ENCODE measurements at regions not wholly inside any gene's neighbourhood (a gene's known extent, or its start where the extent isn't known, plus 50 kb on each side); places are given as distances from the start of the nearest gene placed in this dataset.

DNA sequence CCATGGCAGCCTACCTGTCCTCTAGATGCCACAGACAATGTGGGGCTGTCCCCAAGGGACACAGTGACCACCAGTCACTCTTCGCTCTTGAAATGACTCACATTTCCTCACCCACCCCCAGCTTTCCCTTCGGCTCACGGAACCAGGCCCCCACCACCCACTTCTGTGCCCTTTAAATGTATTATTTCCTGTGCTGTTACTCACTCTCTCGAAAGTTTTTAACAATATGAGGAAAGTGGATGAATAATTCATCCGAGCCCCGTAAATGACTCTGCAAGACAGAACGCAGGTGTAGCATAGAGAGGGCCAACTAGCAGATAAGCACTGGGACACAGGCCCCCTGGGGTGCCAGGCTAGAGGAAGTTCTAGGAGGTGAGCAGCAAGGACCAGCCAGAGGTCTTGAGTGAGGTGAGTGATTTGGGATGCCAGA lies 179.5 kb upstream of the TBL1X start:
- H3K9me2 ChIP-seq (ENCODE audit: low read depth, low read length), result no peaks in the 10 kb centered on the region
- H3F3A ChIP-seq (ENCODE audit: insufficient read depth, low read length), result no peaks in the 10 kb centered on the region
- H3K79me2 ChIP-seq (ENCODE audit: insufficient read depth, low read length), result no peaks in the 10 kb centered on the region
- H4K20me1 ChIP-seq (ENCODE audit: insufficient read depth, low read length), result no peaks in the 10 kb centered on the region
- H3K27ac ChIP-seq (ENCODE audit: low read depth, low read length, poor library complexity, severe bottlenecking), result no peak overlapping the region
- no peak overlapping the region for H3K4me2 ChIP-seq (ENCODE audit: low read length)
- no peaks in the 10 kb centered on the region for H3K27me3 ChIP-seq (ENCODE audit: insufficient read depth, low read length)
- H3K4me3 ChIP-seq (ENCODE audit: low read depth, low read length, poor library complexity, severe bottlenecking), result no peak overlapping the region
- H3K4me1 ChIP-seq (ENCODE audit: insufficient read depth, low read length, severe bottlenecking), result no peaks in the 10 kb centered on the region
- H3K9ac ChIP-seq (ENCODE audit: low read length), result no peak overlapping the region
- no peak overlapping the region for H2AFZ ChIP-seq (ENCODE audit: low read length)
- TF ChIP-seq, protein P1, sequence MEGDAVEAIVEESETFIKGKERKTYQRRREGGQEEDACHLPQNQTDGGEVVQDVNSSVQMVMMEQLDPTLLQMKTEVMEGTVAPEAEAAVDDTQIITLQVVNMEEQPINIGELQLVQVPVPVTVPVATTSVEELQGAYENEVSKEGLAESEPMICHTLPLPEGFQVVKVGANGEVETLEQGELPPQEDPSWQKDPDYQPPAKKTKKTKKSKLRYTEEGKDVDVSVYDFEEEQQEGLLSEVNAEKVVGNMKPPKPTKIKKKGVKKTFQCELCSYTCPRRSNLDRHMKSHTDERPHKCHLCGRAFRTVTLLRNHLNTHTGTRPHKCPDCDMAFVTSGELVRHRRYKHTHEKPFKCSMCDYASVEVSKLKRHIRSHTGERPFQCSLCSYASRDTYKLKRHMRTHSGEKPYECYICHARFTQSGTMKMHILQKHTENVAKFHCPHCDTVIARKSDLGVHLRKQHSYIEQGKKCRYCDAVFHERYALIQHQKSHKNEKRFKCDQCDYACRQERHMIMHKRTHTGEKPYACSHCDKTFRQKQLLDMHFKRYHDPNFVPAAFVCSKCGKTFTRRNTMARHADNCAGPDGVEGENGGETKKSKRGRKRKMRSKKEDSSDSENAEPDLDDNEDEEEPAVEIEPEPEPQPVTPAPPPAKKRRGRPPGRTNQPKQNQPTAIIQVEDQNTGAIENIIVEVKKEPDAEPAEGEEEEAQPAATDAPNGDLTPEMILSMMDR (IDR thresholded peaks at IDR 0.05; ENCODE audit: low read length), result no peak
- TF ChIP-seq EZH2 (IDR thresholded peaks at IDR 0.05; ENCODE audit: borderline replicate concordance, low read length), result no peak
- no peaks in the 10 kb centered on the region; the same call in 1 of the 2 replicates for H3K36me3 ChIP-seq (ENCODE audit: insufficient read depth, low read length)
- no peaks in the 10 kb centered on the region for H3K9me3 ChIP-seq (ENCODE audit: low read length)

DNA sequence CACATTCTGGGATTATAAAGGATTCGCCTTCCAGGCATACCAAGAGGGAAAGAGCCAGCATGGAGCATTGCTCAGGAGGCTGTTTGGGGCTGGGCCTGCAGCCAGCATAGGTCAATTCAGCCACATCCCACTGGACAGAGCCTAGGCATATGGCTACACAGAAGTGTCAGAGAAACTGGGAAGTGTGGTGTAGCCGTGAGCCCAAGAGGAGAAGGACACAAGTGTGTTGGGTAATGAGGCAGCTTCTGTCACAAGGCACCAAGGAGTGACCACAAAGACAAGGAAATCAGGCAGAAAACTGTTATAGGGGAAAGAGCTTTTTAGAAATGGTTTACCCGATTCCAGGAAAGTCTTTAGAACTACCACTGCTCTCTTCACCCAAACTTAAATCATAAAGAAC lies 178.6 kb upstream of the TBL1X start:
- Histone ChIP-seq H4K20me1 (ENCODE audit: insufficient read depth, low read length) (no peaks in the 10 kb centered on the region), H3K4me1 (ENCODE audit: insufficient read depth, low read length, severe bottlenecking) (no peaks in the 10 kb centered on the region), H3K27me3 (ENCODE audit: insufficient read depth, low read length) (no peaks in the 10 kb centered on the region), H3K9me2 (ENCODE audit: low read depth, low read length) (no peaks in the 10 kb centered on the region), H3K27ac (ENCODE audit: low read depth, low read length, poor library complexity, severe bottlenecking) (no peak overlapping the region), H2AFZ (ENCODE audit: low read length) (no peak overlapping the region), H3K9ac (ENCODE audit: low read length) (no peak overlapping the region), H3K36me3 (ENCODE audit: insufficient read depth, low read length) (no peaks in the 10 kb centered on the region; the same call in 1 of the 2 replicates), H3F3A (ENCODE audit: insufficient read depth, low read length) (no peaks in the 10 kb centered on the region), H3K79me2 (ENCODE audit: insufficient read depth, low read length) (no peaks in the 10 kb centered on the region), H3K4me2 (ENCODE audit: low read length) (no peak overlapping the region), H3K4me3 (ENCODE audit: low read depth, low read length, poor library complexity, severe bottlenecking) (no peak overlapping the region), H3K9me3 (ENCODE audit: low read length) (no peaks in the 10 kb centered on the region)
- TF ChIP-seq EZH2 (IDR thresholded peaks at IDR 0.05; ENCODE audit: borderline replicate concordance, low read length), result no peak
- TF ChIP-seq, protein P1 (IDR thresholded peaks at IDR 0.05; ENCODE audit: low read length), result no peak

DNA sequence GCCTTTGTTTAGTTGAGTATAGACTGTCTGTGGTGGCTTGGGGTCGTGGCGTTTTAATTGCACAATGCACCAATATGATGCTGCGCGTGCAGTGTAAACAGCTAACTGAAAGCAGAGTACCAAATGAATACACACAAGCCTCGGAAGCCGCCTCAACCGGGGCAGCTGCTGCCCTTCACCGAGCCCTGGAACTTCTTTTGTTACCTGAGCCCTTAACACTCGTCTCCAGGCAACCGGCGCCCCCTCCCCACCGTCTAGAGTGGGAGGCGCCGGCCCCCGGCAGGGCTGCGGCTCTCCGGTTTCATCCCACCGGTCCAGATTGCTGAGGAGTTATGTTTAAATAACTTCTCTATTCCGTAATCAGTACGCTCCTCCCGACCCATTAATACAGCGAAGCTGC lies 173.2 kb upstream of the TBL1X start:
- no peaks in the 10 kb centered on the region for H3K9me3 ChIP-seq (ENCODE audit: low read length)
- no peaks in the 10 kb centered on the region for H3K9me2 ChIP-seq (ENCODE audit: low read depth, low read length)
- TF ChIP-seq, protein P1 (IDR thresholded peaks at IDR 0.05; ENCODE audit: low read length), result no peak
- TF ChIP-seq EZH2 (IDR thresholded peaks at IDR 0.05; ENCODE audit: borderline replicate concordance, low read length), result no peak
- H3K27me3 ChIP-seq (ENCODE audit: insufficient read depth, low read length), result no peaks in the 10 kb centered on the region
- H3K9ac ChIP-seq (ENCODE audit: low read length), result no peak overlapping the region
- H3K4me2 ChIP-seq (ENCODE audit: low read length), result no peak overlapping the region
- H3K4me3 ChIP-seq (ENCODE audit: low read depth, low read length, poor library complexity, severe bottlenecking), result no peak overlapping the region
- no peak overlapping the region for H3K27ac ChIP-seq (ENCODE audit: low read depth, low read length, poor library complexity, severe bottlenecking)
- no peaks in the 10 kb centered on the region for H3K79me2 ChIP-seq (ENCODE audit: insufficient read depth, low read length)
- no peaks in the 10 kb centered on the region for H3F3A ChIP-seq (ENCODE audit: insufficient read depth, low read length)
- no peaks in the 10 kb centered on the region for H4K20me1 ChIP-seq (ENCODE audit: insufficient read depth, low read length)
- no peaks in the 10 kb centered on the region for H3K4me1 ChIP-seq (ENCODE audit: insufficient read depth, low read length, severe bottlenecking)
- H2AFZ ChIP-seq (ENCODE audit: low read length), result no peak overlapping the region
- H3K36me3 ChIP-seq (ENCODE audit: insufficient read depth, low read length), result no peaks in the 10 kb centered on the region

Measured in OCI-LY1 (cell line).